IPS-18a (cell line): ENCODE measurements at regions not wholly inside any gene's neighbourhood (a gene's known extent, or its start where the extent isn't known, plus 50 kb on each side); places are given as distances from the start of the nearest gene placed in this dataset.

ENCODE experiments used
- H3K27ac ChIP-seq: one replicate; pipeline ENCODE4 v1.5.1; 2013; ENCODE audit warnings: low read length
- H3K27me3 ChIP-seq: one replicate; pipeline ENCODE4 v1.6.1; 2013; ENCODE audit warnings: mild to moderate bottlenecking, low read length; ENCODE audit not compliant: control insufficient read depth, insufficient read depth
- H3K36me3 ChIP-seq: one replicate; pipeline ENCODE4 v1.6.1; 2013; ENCODE audit warnings: low read depth, low read length; ENCODE audit not compliant: control insufficient read depth
- H3K4me1 ChIP-seq: one replicate; pipeline ENCODE4 v1.6.1; 2013; ENCODE audit warnings: low read depth, low read length; ENCODE audit not compliant: control insufficient read depth
- H3K4me3 ChIP-seq: one replicate; pipeline ENCODE4 v1.5.1; 2013; ENCODE audit warnings: low read length
- H3K9ac ChIP-seq: one replicate; pipeline ENCODE4 v1.6.1; 2013; ENCODE audit warnings: mild to moderate bottlenecking, low read length, moderate library complexity
- H3K9me3 ChIP-seq: one replicate; pipeline ENCODE4 v1.6.1; 2013; ENCODE audit warnings: low read depth, low read length; ENCODE audit not compliant: control insufficient read depth

- H3K27ac ChIP-seq: no peak overlapping the region
These were observed 94.6 kb downstream of the ZNF608 start for GRCh38 chr5:124651663-124652513.

GRCh38 chr5:124650951-124651662 lies 95.3 kb downstream of the ZNF608 start:
- H3K36me3 ChIP-seq: peaks cover 20% of the 10 kb centered on the region
- no peaks in the 10 kb centered on the region for H3K27me3 ChIP-seq
- peaks cover 31% of the 10 kb centered on the region for H3K4me1 ChIP-seq
- H3K4me3 ChIP-seq: peak overlapping the region; percentile 69
- no peaks in the 10 kb centered on the region for H3K9me3 ChIP-seq
- H3K9ac ChIP-seq: peak overlapping the region; percentile 52
- H3K27ac ChIP-seq: no peak overlapping the region

More at GRCh38 chr5:124651663-124652513, 94.6 kb downstream of the ZNF608 start:
- Histone ChIP-seq H3K4me3 (peak overlapping the region; percentile 69), H3K9ac (peak overlapping the region; percentile 52), H3K9me3 (no peaks in the 10 kb centered on the region), H3K4me1 (peaks cover 37% of the 10 kb centered on the region), H3K27me3 (no peaks in the 10 kb centered on the region), H3K36me3 (peaks cover 18% of the 10 kb centered on the region)

- Histone ChIP-seq H3K4me1 (peaks cover 28% of the 10 kb centered on the region), H3K27ac (no peak overlapping the region), H3K4me3 (no peak overlapping the region), H3K9ac (no peak overlapping the region), H3K36me3 (peaks cover 20% of the 10 kb centered on the region), H3K9me3 (no peaks in the 10 kb centered on the region), H3K27me3 (no peaks in the 10 kb centered on the region)
These were observed 96.3 kb downstream of the ZNF608 start for GRCh38 chr5:124650147-124650561.

- Histone ChIP-seq H3K27me3 (no peaks in the 10 kb centered on the region), H3K4me3 (no peak overlapping the region), H3K4me1 (peaks cover 33% of the 10 kb centered on the region), H3K36me3 (peaks cover 20% of the 10 kb centered on the region), H3K9me3 (no peaks in the 10 kb centered on the region), H3K27ac (no peak overlapping the region), H3K9ac (no peak overlapping the region)
These were observed 96.8 kb downstream of the ZNF608 start for GRCh38 chr5:124649491-124650146.

GRCh38 chr5:124648902-124649467 lies 97.5 kb downstream of the ZNF608 start:
- no peak overlapping the region for H3K9ac ChIP-seq
- H3K27me3 ChIP-seq: no peaks in the 10 kb centered on the region
- peaks cover 24% of the 10 kb centered on the region for H3K36me3 ChIP-seq
- H3K9me3 ChIP-seq: no peaks in the 10 kb centered on the region
- no peak overlapping the region for H3K27ac ChIP-seq
- H3K4me3 ChIP-seq: no peak overlapping the region
- H3K4me1 ChIP-seq: peaks cover 39% of the 10 kb centered on the region

- H3K36me3 ChIP-seq: peaks cover 24% of the 10 kb centered on the region
- H3K27ac ChIP-seq: no peak overlapping the region
These were observed 99.1 kb downstream of the ZNF608 start for GRCh38 chr5:124647352-124647751.

GRCh38 chr5:124645396-124645795 lies 101.0 kb downstream of the ZNF608 start:
- no peak overlapping the region for H3K9ac ChIP-seq
- H3K36me3 ChIP-seq: peaks cover 37% of the 10 kb centered on the region
- peaks cover 47% of the 10 kb centered on the region for H3K4me1 ChIP-seq
- H3K4me3 ChIP-seq: no peak overlapping the region
- H3K9me3 ChIP-seq: no peaks in the 10 kb centered on the region
- H3K27ac ChIP-seq: no peak overlapping the region
- no peaks in the 10 kb centered on the region for H3K27me3 ChIP-seq

More at GRCh38 chr5:124647352-124647751, 99.1 kb downstream of the ZNF608 start:
- H3K4me3 ChIP-seq: no peak overlapping the region
- H3K9me3 ChIP-seq: no peaks in the 10 kb centered on the region
- no peaks in the 10 kb centered on the region for H3K27me3 ChIP-seq
- peaks cover 51% of the 10 kb centered on the region for H3K4me1 ChIP-seq
- H3K9ac ChIP-seq: no peak overlapping the region

- Histone ChIP-seq H3K4me3 (no peak overlapping the region), H3K27ac (no peak overlapping the region), H3K9me3 (no peaks in the 10 kb centered on the region), H3K36me3 (peaks cover 38% of the 10 kb centered on the region), H3K27me3 (no peaks in the 10 kb centered on the region), H3K4me1 (peaks cover 50% of the 10 kb centered on the region), H3K9ac (no peak overlapping the region)
These were observed 101.9 kb downstream of the ZNF608 start for GRCh38 chr5:124644582-124644981.

GRCh38 chr5:124644138-124644537 lies 102.3 kb downstream of the ZNF608 start:
- peaks cover 53% of the 10 kb centered on the region for H3K4me1 ChIP-seq
- no peak overlapping the region for H3K27ac ChIP-seq
- H3K9ac ChIP-seq: no peak overlapping the region
- no peaks in the 10 kb centered on the region for H3K27me3 ChIP-seq
- H3K36me3 ChIP-seq: peaks cover 38% of the 10 kb centered on the region
- H3K4me3 ChIP-seq: no peak overlapping the region
- H3K9me3 ChIP-seq: no peaks in the 10 kb centered on the region

- no peak overlapping the region for H3K27ac ChIP-seq
- H3K27me3 ChIP-seq: no peaks in the 10 kb centered on the region
- H3K36me3 ChIP-seq: peaks cover 34% of the 10 kb centered on the region
- no peak overlapping the region for H3K9ac ChIP-seq
- peak overlapping the region; percentile 16 for H3K4me3 ChIP-seq
- no peaks in the 10 kb centered on the region for H3K9me3 ChIP-seq
- peaks cover 57% of the 10 kb centered on the region for H3K4me1 ChIP-seq
These were observed 103.1 kb downstream of the ZNF608 start for GRCh38 chr5:124643336-124643735.

- H3K9me3 ChIP-seq: no peaks in the 10 kb centered on the region
- H3K4me3 ChIP-seq: no peak overlapping the region
- H3K4me1 ChIP-seq: peaks cover 57% of the 10 kb centered on the region
- H3K27ac ChIP-seq: no peak overlapping the region
- peaks cover 23% of the 10 kb centered on the region for H3K36me3 ChIP-seq
- no peaks in the 10 kb centered on the region for H3K27me3 ChIP-seq
- H3K9ac ChIP-seq: no peak overlapping the region
These were observed 104.3 kb downstream of the ZNF608 start for GRCh38 chr5:124642151-124642550.
